ENCODE measurements at regions not wholly inside any gene's neighbourhood (a gene's known extent, or its start where the extent isn't known, plus 50 kb on each side); places are given as distances from the start of the nearest gene placed in this dataset.
"Not testable (repeated sequence)": the region's sequence is repeated elsewhere in the genome, so short reads cannot be mapped to it uniquely, and the experiment has no call there.

GRCh38 chr15:77862651-77863104 is 214.8 kb downstream of the TBC1D2B start:
- Histone ChIP-seq H4K20me1 (ENCODE audit: insufficient read depth) (no peaks in the 10 kb centered on the region), H2AFZ (ENCODE audit: low read depth, low read length) (no peak overlapping the region), H3K4me3 (ENCODE audit: low read length) (no peak overlapping the region), H3K27ac (ENCODE audit: low read length) (no peak overlapping the region), H3K27me3 (ENCODE audit: insufficient read depth, low read depth, low read length) (no peaks in the 10 kb centered on the region), H3K9me3 (ENCODE audit: low read length) (no peaks in the 10 kb centered on the region), H3K9ac (ENCODE audit: low read length) (no peak overlapping the region), H3K4me2 (ENCODE audit: low read length) (no peak overlapping the region), H3K9me2 (ENCODE audit: insufficient read depth, low read length) (no peaks in the 10 kb centered on the region), H3K79me2 (replicated peaks; ENCODE audit: insufficient read depth, low read length) (no peaks in the 10 kb centered on the region), H3K36me3 (ENCODE audit: insufficient read depth, low read length) (no peaks in the 10 kb centered on the region), H3F3A (ENCODE audit: insufficient read depth, low read length, poor library complexity, severe bottlenecking) (no peaks in the 10 kb centered on the region)
- TF ChIP-seq TAF1 (IDR thresholded peaks at IDR 0.05; ENCODE audit: low read depth) (no peak), REST (IDR thresholded peaks at IDR 0.05; ENCODE audit: borderline replicate concordance) (no peak), POLR2AphosphoS5 (IDR thresholded peaks at IDR 0.05) (no peak), RAD21 (conservative IDR thresholded peaks at IDR 0.05) (no peak), SMC3 (conservative IDR thresholded peaks at IDR 0.05; ENCODE audit: poor library complexity) (no peak), MXI1 (conservative IDR thresholded peaks at IDR 0.05; ENCODE audit: poor library complexity, severe bottlenecking) (no peak), EP300 (conservative IDR thresholded peaks at IDR 0.05; ENCODE audit: poor library complexity, severe bottlenecking) (no peak), CTCF (IDR thresholded peaks at IDR 0.05; ENCODE audit: poor library complexity, severe bottlenecking) (no peak), EZH2 (IDR thresholded peaks at IDR 0.05; ENCODE audit: borderline replicate concordance, insufficient read depth, low read length, poor library complexity, severe bottlenecking) (no peak)

- H3K9me2 ChIP-seq (ENCODE audit: insufficient read depth, low read length); H3K9me3 ChIP-seq (ENCODE audit: low read length); H3K4me2 ChIP-seq (ENCODE audit: low read length); H2AFZ ChIP-seq (ENCODE audit: low read depth, low read length); H3K27ac ChIP-seq (ENCODE audit: low read length); H4K20me1 ChIP-seq (ENCODE audit: insufficient read depth); H3K79me2 ChIP-seq (replicated peaks; ENCODE audit: insufficient read depth, low read length); H3K4me3 ChIP-seq (ENCODE audit: low read length); H3F3A ChIP-seq (ENCODE audit: insufficient read depth, low read length, poor library complexity, severe bottlenecking); H3K27me3 ChIP-seq (ENCODE audit: insufficient read depth, low read depth, low read length); H3K9ac ChIP-seq (ENCODE audit: low read length); H3K36me3 ChIP-seq (ENCODE audit: insufficient read depth, low read length): not testable (repeated sequence)
Observed at GRCh38 chr15:77861997-77862635, 215.4 kb downstream of the TBC1D2B start.

Data from neural cell (in vitro differentiated cells).